ENCODE measurements at regions not wholly inside any gene's neighbourhood (a gene's known extent, or its start where the extent isn't known, plus 50 kb on each side); places are given as distances from the start of the nearest gene placed in this dataset.

GRCh38 chr11:105398636-105399035 is 211.2 kb upstream of the GRIA4 start:
- no peak for DNase-seq (ENCODE audit: low read depth)

GRCh38 chr11:105393326-105393725 is 216.5 kb upstream of the GRIA4 start:
- TF ChIP-seq CTCF (conservative IDR thresholded peaks at IDR 0.05; ENCODE audit: low read depth, low read length) = no peak
- DNase-seq (ENCODE audit: low read depth) = no peak
- no peak overlapping the region for H3K4me3 ChIP-seq (ENCODE audit: low read depth, low read length)

More at GRCh38 chr11:105398636-105399035, 211.2 kb upstream of the GRIA4 start:
- no peak for TF ChIP-seq CTCF (conservative IDR thresholded peaks at IDR 0.05; ENCODE audit: low read depth, low read length)
- no peak overlapping the region for H3K4me3 ChIP-seq (ENCODE audit: low read depth, low read length)

- no peak for TF ChIP-seq CTCF (conservative IDR thresholded peaks at IDR 0.05; ENCODE audit: low read depth, low read length)
- no peak for DNase-seq (ENCODE audit: low read depth)
- no peak overlapping the region for H3K4me3 ChIP-seq (ENCODE audit: low read depth, low read length)
Observed at GRCh38 chr11:105392556-105392955, 217.3 kb upstream of the GRIA4 start.

- no peak for DNase-seq (ENCODE audit: low read depth)
- H3K4me3 ChIP-seq (ENCODE audit: low read depth, low read length) = no peak overlapping the region
- TF ChIP-seq CTCF (conservative IDR thresholded peaks at IDR 0.05; ENCODE audit: low read depth, low read length) = no peak
Observed at GRCh38 chr11:105389952-105390351, 219.9 kb upstream of the GRIA4 start.

- DNase-seq (ENCODE audit: low read depth) = no peak
- TF ChIP-seq CTCF (conservative IDR thresholded peaks at IDR 0.05; ENCODE audit: low read depth, low read length) = no peak
- no peak overlapping the region for H3K4me3 ChIP-seq (ENCODE audit: low read depth, low read length)
Observed at GRCh38 chr11:105388006-105388405, 221.9 kb upstream of the GRIA4 start.

- TF ChIP-seq CTCF (conservative IDR thresholded peaks at IDR 0.05; ENCODE audit: low read depth, low read length) = no peak
- DNase-seq (ENCODE audit: low read depth) = no peak
- no peak overlapping the region for H3K4me3 ChIP-seq (ENCODE audit: low read depth, low read length)
Observed at GRCh38 chr11:105381941-105382340, 227.9 kb upstream of the GRIA4 start.

GRCh38 chr11:105377870-105378269 is 232.0 kb upstream of the GRIA4 start:
- no peak for DNase-seq (ENCODE audit: low read depth)
- no peak overlapping the region for H3K4me3 ChIP-seq (ENCODE audit: low read depth, low read length)

More at GRCh38 chr11:105377870-105378269, 232.0 kb upstream of the GRIA4 start:
- TF ChIP-seq CTCF (conservative IDR thresholded peaks at IDR 0.05; ENCODE audit: low read depth, low read length) = no peak
